ENCODE measurements at regions not wholly inside any gene's neighbourhood (a gene's known extent, or its start where the extent isn't known, plus 50 kb on each side); places are given as distances from the start of the nearest gene placed in this dataset.

GRCh38 chr2:128557831-128558241, 239.2 kb upstream of the HS6ST1 start:
- DNase-seq, result no peak

- no peak for DNase-seq
Observed at GRCh38 chr2:128558441-128558840, 239.8 kb upstream of the HS6ST1 start.

- DNase-seq, result no peak
Observed at GRCh38 chr2:128558895-128559532, 240.3 kb upstream of the HS6ST1 start.

GRCh38 chr2:128559533-128560515, 241.2 kb upstream of the HS6ST1 start:
- DNase-seq, result no peak

- no peak for DNase-seq
Observed at GRCh38 chr2:128560718-128561117, 242.1 kb upstream of the HS6ST1 start.

GRCh38 chr2:128562471-128563347, 244.0 kb upstream of the HS6ST1 start:
- DNase-seq, result no peak

GRCh38 chr2:128563348-128563687, 244.7 kb upstream of the HS6ST1 start:
- DNase-seq, result no peak

- DNase-seq, result no peak
Observed at GRCh38 chr2:128564131-128564530, 245.5 kb upstream of the HS6ST1 start.

GRCh38 chr2:128564551-128564950, 245.9 kb upstream of the HS6ST1 start:
- DNase-seq, result no peak

GRCh38 chr2:128565441-128565840, 246.8 kb upstream of the HS6ST1 start:
- DNase-seq, result no peak

- no peak for DNase-seq
Observed at GRCh38 chr2:128566671-128567070, 248.0 kb upstream of the HS6ST1 start.

GRCh38 chr2:128568106-128568505, 249.4 kb upstream of the HS6ST1 start:
- no peak for DNase-seq

- DNase-seq, result no peak
Observed at GRCh38 chr2:128573116-128573515, 254.4 kb upstream of the HS6ST1 start.

GRCh38 chr2:128573531-128573930, 254.9 kb upstream of the HS6ST1 start:
- DNase-seq, result no peak

- DNase-seq, result no peak
Observed at GRCh38 chr2:128577141-128577930, 258.7 kb upstream of the HS6ST1 start.

- DNase-seq, result no peak
Observed at GRCh38 chr2:128578406-128579390, 260.0 kb upstream of the HS6ST1 start.

GRCh38 chr2:128579825-128580224, 261.2 kb upstream of the HS6ST1 start:
- no peak for DNase-seq

- DNase-seq, result no peak
Observed at GRCh38 chr2:128580988-128581848, 262.6 kb upstream of the HS6ST1 start.

- no peak for DNase-seq
Observed at GRCh38 chr2:128581849-128582244, 263.2 kb upstream of the HS6ST1 start.

- no peak for DNase-seq
Observed at GRCh38 chr2:128584296-128584890, 265.7 kb upstream of the HS6ST1 start.

Measured in NCI-H69 (cell line).